HG03469 (cell line): ENCODE measurements at regions not wholly inside any gene's neighbourhood (a gene's known extent, or its start where the extent isn't known, plus 50 kb on each side); places are given as distances from the start of the nearest gene placed in this dataset.
"Not testable (repeated sequence)": the region's sequence is repeated elsewhere in the genome, so short reads cannot be mapped to it uniquely, and the experiment has no call there.

Source experiments
- ATAC-seq: cut with Tn5 transposase; IDR thresholded peaks from one replicate; pipeline ENCODE4 v1.9.1; 2021; ENCODE audit warnings: mild to moderate bottlenecking, moderate library complexity, moderate number of reproducible peaks; ENCODE audit not compliant: unreplicated experiment

- not testable (repeated sequence) for ATAC-seq
These were observed 101.0 kb downstream of the SMC2 start for GRCh38 chr9:104195142-104195541.

GRCh38 chr9:104200456-104200994 is 106.4 kb downstream of the SMC2 start:
- no peak for ATAC-seq

GRCh38 chr9:104206766-104207165 is 112.7 kb downstream of the SMC2 start:
- no peak for ATAC-seq

GRCh38 chr9:104209387-104209786 is 115.3 kb downstream of the SMC2 start:
- no peak for ATAC-seq

GRCh38 chr9:104227108-104227507 is 133.0 kb downstream of the SMC2 start:
- no peak for ATAC-seq

GRCh38 chr9:104232781-104233341 is 138.8 kb downstream of the SMC2 start:
- no peak for ATAC-seq

- no peak for ATAC-seq
These were observed 139.3 kb downstream of the SMC2 start for GRCh38 chr9:104233366-104233765.

- ATAC-seq: not testable (repeated sequence)
These were observed 140.7 kb downstream of the SMC2 start for GRCh38 chr9:104234632-104235337.

- ATAC-seq: not testable (repeated sequence)
These were observed 141.4 kb downstream of the SMC2 start for GRCh38 chr9:104235347-104236120.

GRCh38 chr9:104238668-104239067 is 144.6 kb downstream of the SMC2 start:
- ATAC-seq: no peak

GRCh38 chr9:104240890-104241289 is 146.8 kb downstream of the SMC2 start:
- ATAC-seq: no peak

- ATAC-seq: no peak
These were observed 151.8 kb downstream of the SMC2 start for GRCh38 chr9:104245925-104246324.

GRCh38 chr9:104247899-104248460 is 153.9 kb downstream of the SMC2 start:
- no peak for ATAC-seq

- no peak for ATAC-seq
These were observed 162.1 kb downstream of the SMC2 start for GRCh38 chr9:104256031-104256695.

GRCh38 chr9:104256696-104257062 is 162.6 kb downstream of the SMC2 start:
- ATAC-seq: no peak

GRCh38 chr9:104258296-104259011 is 164.3 kb downstream of the SMC2 start:
- no peak for ATAC-seq

GRCh38 chr9:104260004-104260403 is 165.9 kb downstream of the SMC2 start:
- ATAC-seq: no peak

- ATAC-seq: no peak
These were observed 169.8 kb downstream of the SMC2 start for GRCh38 chr9:104263942-104264341.

- ATAC-seq: no peak
These were observed 170.3 kb downstream of the SMC2 start for GRCh38 chr9:104264431-104264830.

- ATAC-seq: no peak
These were observed 175.3 kb downstream of the SMC2 start for GRCh38 chr9:104269374-104269773.
